Stomach smooth muscle (tissue), 2 donors: ENCODE measurements at regions not wholly inside any gene's neighbourhood (a gene's known extent, or its start where the extent isn't known, plus 50 kb on each side); places are given as distances from the start of the nearest gene placed in this dataset.

Experiments used
- H3K27ac ChIP-seq: one replicate; pipeline ENCODE4 v1.7.0; 2013; ENCODE audit warnings: mild to moderate bottlenecking, low read length, inconsistent platforms
- H3K27me3 ChIP-seq, 2 donors: one replicate each; pipeline ENCODE4 v1.7.0; 2013; ENCODE audit warnings: low read length in 2 of 2; ENCODE audit not compliant: insufficient read depth in 2 of 2, control insufficient read depth in 1 of 2
- H3K36me3 ChIP-seq, 2 donors: one replicate each; pipeline ENCODE4 v1.7.0; 2013; ENCODE audit warnings: low read length in 2 of 2; ENCODE audit not compliant: control insufficient read depth in 2 of 2, insufficient read depth in 2 of 2
- H3K4me1 ChIP-seq: one replicate; pipeline ENCODE4 v1.7.0; 2013; ENCODE audit warnings: low read length; ENCODE audit not compliant: control insufficient read depth, insufficient read depth
- H3K4me3 ChIP-seq, 2 donors: one replicate each; pipeline ENCODE4 v1.7.0; 2013; ENCODE audit warnings: low read length in 2 of 2
- H3K9ac ChIP-seq, 2 donors: one replicate each; pipeline ENCODE4 v1.7.0; 2013; ENCODE audit warnings: low read length in 2 of 2, mild to moderate bottlenecking in 1 of 2
- H3K9me3 ChIP-seq, 2 donors: one replicate each; pipeline ENCODE4 v1.7.0; 2013; ENCODE audit warnings: low read length in 2 of 2; ENCODE audit not compliant: control insufficient read depth in 2 of 2
- donor health status: healthy.
- donor health status: Pancreatic carcinoma.

DNA sequence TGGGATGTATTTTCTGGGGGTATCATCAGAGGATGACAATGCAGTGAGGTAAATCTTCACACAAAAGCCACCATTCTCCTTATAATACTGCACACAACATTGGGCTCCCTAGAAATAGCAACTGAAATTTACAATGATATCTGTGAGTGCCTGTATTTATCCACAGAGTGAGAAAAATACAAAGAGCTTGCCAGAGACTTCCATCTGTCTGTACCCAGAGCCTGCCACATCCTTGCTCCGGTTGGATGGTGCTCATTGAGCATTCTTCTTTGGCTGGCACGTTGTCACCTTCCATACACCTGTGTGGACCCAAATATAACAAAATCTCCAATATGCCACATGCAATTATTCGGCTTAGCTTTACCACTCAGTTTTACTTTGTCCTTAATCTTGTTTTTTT, 189.5 kb upstream of the UFM1 start:
- Histone ChIP-seq H3K9ac (no peak overlapping the region), H3K36me3 (no peaks in the 10 kb centered on the region), H3K9me3 (no peaks in the 10 kb centered on the region), H3K4me3 (no peak overlapping the region), H3K27ac (no peak overlapping the region), H3K27me3 (no peaks in the 10 kb centered on the region), H3K4me1 (no peaks in the 10 kb centered on the region)

DNA sequence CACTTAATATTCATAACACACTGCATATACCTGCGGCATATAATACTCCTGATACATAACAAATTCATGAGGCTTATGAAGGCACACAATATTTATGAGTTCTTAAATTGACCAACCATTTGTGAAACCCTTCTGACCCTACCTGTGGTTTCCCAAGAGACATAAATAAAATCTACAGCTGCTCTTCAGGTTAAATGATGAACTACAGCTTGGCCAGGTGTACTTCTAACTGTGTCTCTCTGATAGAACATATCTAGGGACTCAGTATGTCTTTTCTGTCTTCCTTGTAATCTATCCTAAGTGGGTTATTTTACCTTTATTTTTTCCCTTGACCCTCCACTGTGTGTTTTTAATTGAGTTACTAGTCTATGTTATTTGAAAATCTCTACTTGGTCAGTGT, 189.9 kb upstream of the UFM1 start:
- Histone ChIP-seq H3K27me3 (no peaks in the 10 kb centered on the region), H3K4me3 (no peak overlapping the region), H3K4me1 (no peaks in the 10 kb centered on the region), H3K9me3 (no peaks in the 10 kb centered on the region), H3K9ac (no peak overlapping the region), H3K36me3 (no peaks in the 10 kb centered on the region), H3K27ac (no peak overlapping the region)

DNA sequence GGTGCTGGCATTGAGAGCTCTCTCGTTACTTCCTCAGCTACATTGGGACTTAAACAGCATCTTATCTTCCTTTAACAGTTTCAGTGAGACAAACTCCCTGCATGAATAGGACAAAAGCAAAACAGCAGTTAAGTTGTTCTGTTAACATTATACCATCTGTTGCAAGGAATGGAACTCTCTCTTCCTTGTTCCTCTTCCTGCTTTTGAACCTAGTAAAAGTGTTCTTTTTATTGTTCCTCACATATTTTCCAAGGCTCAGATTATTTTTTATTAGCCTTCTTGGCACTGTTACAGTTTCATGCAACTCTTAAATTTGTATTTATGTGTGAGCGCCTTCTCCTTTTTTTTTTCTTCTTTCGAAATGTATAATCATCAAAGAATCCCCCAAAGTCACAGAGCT, 202.6 kb upstream of the UFM1 start:
- H3K4me1 ChIP-seq, result no peaks in the 10 kb centered on the region
- no peak overlapping the region for H3K27ac ChIP-seq
- H3K9me3 ChIP-seq, result no peaks in the 10 kb centered on the region
- no peak overlapping the region for H3K9ac ChIP-seq
- no peaks in the 10 kb centered on the region for H3K36me3 ChIP-seq
- no peaks in the 10 kb centered on the region for H3K27me3 ChIP-seq
- H3K4me3 ChIP-seq, result no peak overlapping the region

DNA sequence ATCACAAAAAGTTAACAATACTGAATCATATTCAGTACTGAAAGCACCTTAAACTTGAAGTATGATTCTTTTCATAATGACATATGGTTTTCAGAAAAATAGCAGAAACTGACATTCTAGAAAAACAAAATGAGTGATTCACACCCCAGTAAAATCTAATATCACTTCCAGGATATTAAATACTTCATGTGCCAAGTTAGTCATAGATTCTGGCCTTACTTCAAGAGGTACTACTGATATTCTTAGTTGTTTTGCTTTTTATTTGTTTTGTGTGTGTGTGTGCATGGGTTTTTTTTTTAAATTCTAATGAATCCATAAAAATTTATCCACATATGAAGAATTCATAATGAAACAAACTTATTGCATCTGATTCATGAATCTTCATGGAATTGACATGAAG, 207.9 kb upstream of the UFM1 start:
- H3K4me3 ChIP-seq, result no peak overlapping the region
- no peaks in the 10 kb centered on the region for H3K36me3 ChIP-seq
- H3K9me3 ChIP-seq, result no peaks in the 10 kb centered on the region
- H3K27ac ChIP-seq, result no peak overlapping the region
- H3K4me1 ChIP-seq, result no peaks in the 10 kb centered on the region
- no peaks in the 10 kb centered on the region for H3K27me3 ChIP-seq
- H3K9ac ChIP-seq, result no peak overlapping the region

DNA sequence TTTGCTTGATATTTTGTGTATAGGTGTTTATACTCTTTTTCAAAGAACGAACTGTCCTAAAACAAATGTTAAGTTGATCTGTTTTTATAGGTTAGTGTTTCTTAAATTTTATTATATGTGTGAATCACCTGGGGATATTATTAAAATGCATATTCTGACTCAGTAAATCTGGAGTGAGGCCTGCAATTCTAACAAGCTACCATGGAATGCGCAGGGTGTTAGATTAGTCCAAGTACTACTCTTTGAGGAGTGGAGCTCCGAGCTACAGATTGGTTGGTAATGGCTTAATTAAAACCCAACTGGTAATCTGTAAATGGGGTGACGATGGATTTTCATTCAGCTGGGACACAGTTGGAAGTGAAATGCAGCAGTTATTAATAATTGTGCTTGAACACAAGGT, 214.1 kb upstream of the UFM1 start:
- H3K27ac ChIP-seq, result no peak overlapping the region
- no peaks in the 10 kb centered on the region for H3K27me3 ChIP-seq
- H3K36me3 ChIP-seq, result no peaks in the 10 kb centered on the region
- no peaks in the 10 kb centered on the region for H3K4me1 ChIP-seq
- no peaks in the 10 kb centered on the region for H3K9me3 ChIP-seq
- no peak overlapping the region for H3K9ac ChIP-seq
- H3K4me3 ChIP-seq, result no peak overlapping the region

DNA sequence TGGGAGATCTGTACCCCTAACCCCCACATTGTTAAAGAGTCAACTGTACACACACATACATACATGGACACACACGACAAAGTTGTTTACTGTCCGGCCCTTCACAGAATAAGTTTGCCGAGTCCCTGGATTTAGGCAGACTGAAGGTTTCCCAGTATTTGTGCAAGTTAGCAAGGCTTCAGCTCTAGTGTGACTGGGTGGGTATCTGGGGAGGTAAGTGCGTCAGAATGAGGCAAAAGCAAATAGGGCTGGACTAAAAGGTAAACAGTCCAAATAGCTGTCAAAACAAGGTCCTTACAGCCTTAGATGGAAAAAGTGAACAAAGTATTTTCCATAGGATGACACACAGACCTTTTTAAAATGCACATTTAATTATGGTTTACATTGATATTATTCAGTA, 228.4 kb upstream of the UFM1 start:
- H3K27ac ChIP-seq, result no peak overlapping the region
- H3K9me3 ChIP-seq, result no peaks in the 10 kb centered on the region
- H3K36me3 ChIP-seq, result no peaks in the 10 kb centered on the region
- no peak overlapping the region for H3K9ac ChIP-seq
- H3K4me1 ChIP-seq, result no peaks in the 10 kb centered on the region
- no peak overlapping the region for H3K4me3 ChIP-seq
- no peaks in the 10 kb centered on the region for H3K27me3 ChIP-seq

DNA sequence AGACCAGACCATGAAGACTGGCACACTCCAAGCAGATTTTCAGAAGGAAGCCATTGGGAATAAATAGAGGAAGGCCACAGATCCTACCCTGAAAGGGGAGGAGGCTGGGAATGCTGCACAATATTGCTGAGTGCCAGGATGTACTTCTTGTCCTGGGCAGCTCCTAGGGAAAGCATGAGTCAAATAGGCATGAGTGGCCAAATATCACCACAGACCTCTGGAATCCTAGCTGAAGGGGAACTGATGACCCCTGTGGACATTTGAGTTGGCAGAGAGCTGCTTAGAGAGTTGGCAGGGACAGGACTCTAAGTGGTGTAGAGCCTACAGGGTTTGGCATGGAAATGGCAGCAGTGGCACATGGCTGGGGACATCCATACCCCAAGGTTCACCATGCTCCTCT, 234.3 kb upstream of the TRPC4 start:
- no peaks in the 10 kb centered on the region for H3K27me3 ChIP-seq
- no peaks in the 10 kb centered on the region for H3K9me3 ChIP-seq
- no peaks in the 10 kb centered on the region for H3K4me1 ChIP-seq
- H3K4me3 ChIP-seq, result no peak overlapping the region
- no peak overlapping the region for H3K27ac ChIP-seq
- H3K36me3 ChIP-seq, result no peaks in the 10 kb centered on the region
- H3K9ac ChIP-seq, result no peak overlapping the region

DNA sequence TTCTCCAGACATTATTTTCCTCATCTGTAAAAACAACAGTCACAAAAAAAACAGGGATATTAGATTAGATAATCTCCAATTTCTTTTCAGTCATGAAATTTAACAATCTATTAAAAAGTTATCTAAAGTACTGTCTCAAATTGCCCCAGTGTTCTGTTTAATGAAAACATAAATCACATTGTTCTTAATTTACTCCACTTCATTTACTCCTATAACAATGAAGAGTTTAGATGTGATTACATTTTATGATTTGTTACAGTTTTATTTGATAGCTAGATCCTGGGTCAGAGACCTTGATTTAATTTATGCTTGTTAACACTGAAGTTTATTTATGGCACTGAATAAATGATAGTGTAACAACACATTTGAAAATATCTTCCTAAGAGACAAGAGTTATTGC, 230.2 kb upstream of the TRPC4 start:
- Histone ChIP-seq H3K4me3 (no peak overlapping the region), H3K36me3 (no peaks in the 10 kb centered on the region)

DNA sequence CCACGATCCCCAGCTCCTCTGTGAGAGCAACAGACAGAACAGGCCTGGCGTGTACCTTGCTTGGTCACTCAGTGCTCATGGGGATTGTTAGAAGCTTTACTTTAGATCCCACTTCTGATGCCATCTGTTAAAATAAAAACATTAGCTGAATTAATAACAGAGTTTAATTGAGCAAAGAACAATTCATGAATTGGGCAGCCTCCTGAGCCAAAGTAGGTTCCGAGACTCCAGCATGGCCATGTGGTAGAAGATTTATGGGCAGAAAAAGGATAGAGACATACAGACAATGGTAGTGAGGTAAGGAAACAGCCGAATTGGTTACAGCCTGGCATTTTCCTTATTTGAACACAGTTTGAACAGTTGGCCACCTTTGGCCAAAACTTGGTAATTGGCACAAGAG, 223.9 kb upstream of the TRPC4 start:
- Histone ChIP-seq H3K27me3 (no peaks in the 10 kb centered on the region), H3K4me3 (no peak overlapping the region), H3K27ac (no peak overlapping the region), H3K9me3 (no peaks in the 10 kb centered on the region), H3K36me3 (no peaks in the 10 kb centered on the region), H3K9ac (no peak overlapping the region), H3K4me1 (no peaks in the 10 kb centered on the region)

More for the DNA sequence above, 230.2 kb upstream of the TRPC4 start:
- H3K9ac ChIP-seq, result no peak overlapping the region
- no peaks in the 10 kb centered on the region for H3K27me3 ChIP-seq
- no peaks in the 10 kb centered on the region for H3K4me1 ChIP-seq
- H3K27ac ChIP-seq, result no peak overlapping the region
- H3K9me3 ChIP-seq, result no peaks in the 10 kb centered on the region

DNA sequence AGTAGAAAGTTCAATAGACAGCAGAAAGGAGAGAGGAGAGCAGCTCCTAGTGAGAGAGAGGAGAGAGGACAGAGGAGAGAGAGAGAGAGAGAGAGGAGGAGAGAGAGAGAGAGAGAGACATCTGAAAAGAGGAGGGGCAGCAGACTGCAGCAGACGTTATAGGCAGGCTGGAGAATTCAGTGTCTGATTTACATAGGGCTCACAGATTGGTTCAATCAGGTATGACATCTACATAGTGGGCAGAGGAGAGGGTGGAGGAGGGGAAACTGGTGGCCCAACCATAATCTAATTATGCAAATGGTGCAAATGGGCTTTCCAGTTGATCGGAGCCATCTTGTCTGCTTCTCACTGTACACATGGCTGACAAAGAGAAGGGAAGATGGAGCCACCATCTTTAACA, 221.3 kb upstream of the TRPC4 start:
- Histone ChIP-seq H3K27ac (no peak overlapping the region), H3K4me3 (no peak overlapping the region), H3K36me3 (no peaks in the 10 kb centered on the region), H3K9ac (no peak overlapping the region), H3K27me3 (no peaks in the 10 kb centered on the region), H3K4me1 (no peaks in the 10 kb centered on the region), H3K9me3 (peaks cover 0 to 15% of the 10 kb centered on the region in 2 donors)

DNA sequence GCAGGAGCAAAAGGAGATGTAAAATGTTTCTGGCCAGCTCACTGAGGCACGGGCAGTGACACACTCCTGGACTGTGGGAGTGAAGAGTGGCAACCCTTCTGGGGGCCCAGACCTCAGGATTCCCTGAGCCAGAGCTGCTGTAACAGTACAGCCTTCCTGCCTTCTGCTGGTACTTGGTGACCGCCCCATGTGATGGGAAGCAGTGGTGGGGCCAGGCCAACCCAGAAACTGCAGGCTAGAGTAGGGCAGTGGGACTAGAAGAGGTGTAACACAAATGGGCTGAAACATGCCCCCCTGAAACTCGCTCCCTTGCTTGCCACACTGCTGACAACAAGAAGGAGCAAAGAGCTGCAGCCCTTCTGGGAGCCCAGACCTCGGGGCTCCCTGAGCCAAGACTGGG, 217.1 kb upstream of the TRPC4 start:
- H3K9me3 ChIP-seq, result peaks cover 0 to 15% of the 10 kb centered on the region in 2 donors
- no peaks in the 10 kb centered on the region for H3K27me3 ChIP-seq
- no peak overlapping the region for H3K27ac ChIP-seq
- H3K9ac ChIP-seq, result no peak overlapping the region
- no peaks in the 10 kb centered on the region for H3K4me1 ChIP-seq
- no peaks in the 10 kb centered on the region for H3K36me3 ChIP-seq
- H3K4me3 ChIP-seq, result no peak overlapping the region

DNA sequence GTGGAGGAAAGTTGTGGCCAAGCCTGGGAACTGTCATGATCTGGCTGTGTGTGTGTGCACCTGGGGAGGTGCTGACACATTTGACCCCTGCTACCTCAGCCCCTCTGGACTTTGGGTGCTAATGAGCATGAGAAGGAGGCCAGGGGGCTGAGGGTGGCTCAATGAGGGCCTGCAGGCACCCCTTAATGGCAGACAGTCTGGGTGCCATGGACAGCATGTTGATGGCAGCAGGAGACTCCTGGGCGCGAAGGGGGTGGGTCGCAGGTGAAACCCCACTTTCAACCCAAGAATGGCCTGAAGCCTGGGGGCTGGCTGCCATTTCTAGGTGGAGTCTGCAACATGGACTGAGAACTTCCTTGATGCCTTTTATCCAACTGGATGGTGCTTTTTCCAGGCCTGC, 216.4 kb upstream of the TRPC4 start:
- Histone ChIP-seq H3K4me1 (no peaks in the 10 kb centered on the region), H3K27ac (no peak overlapping the region), H3K9me3 (peaks cover 0 to 15% of the 10 kb centered on the region in 2 donors), H3K27me3 (no peaks in the 10 kb centered on the region), H3K9ac (no peak overlapping the region), H3K4me3 (no peak overlapping the region), H3K36me3 (no peaks in the 10 kb centered on the region)
